HG03060 (cell line): ENCODE measurements at regions not wholly inside any gene's neighbourhood (a gene's known extent, or its start where the extent isn't known, plus 50 kb on each side); places are given as distances from the start of the nearest gene placed in this dataset.

Experiments
- ATAC-seq: cut with Tn5 transposase; IDR thresholded peaks from one replicate; pipeline ENCODE4 v1.9.1; 2021; ENCODE audit warnings: low read depth, moderate number of reproducible peaks; ENCODE audit not compliant: unreplicated experiment

DNA sequence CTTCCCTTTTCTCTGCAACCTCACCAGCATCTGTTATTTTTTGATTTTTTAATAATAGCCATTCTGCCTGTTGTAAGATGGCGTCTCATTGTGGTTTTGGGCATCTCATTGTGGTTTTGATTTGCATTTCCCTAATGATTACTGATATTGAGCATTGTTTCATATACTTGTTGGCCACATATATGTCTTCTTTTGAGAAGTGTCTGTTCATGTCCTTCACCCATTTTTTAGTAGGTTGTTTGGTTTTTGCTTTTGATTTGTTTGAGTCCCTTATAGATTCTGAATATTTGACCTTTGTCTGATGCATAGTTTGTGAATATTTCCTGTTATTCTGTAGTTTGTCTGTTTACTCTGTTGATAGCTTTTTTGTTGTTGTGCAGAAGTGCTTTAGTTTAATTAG is 312.2 kb upstream of the TBC1D5 start:
- no peak for ATAC-seq

DNA sequence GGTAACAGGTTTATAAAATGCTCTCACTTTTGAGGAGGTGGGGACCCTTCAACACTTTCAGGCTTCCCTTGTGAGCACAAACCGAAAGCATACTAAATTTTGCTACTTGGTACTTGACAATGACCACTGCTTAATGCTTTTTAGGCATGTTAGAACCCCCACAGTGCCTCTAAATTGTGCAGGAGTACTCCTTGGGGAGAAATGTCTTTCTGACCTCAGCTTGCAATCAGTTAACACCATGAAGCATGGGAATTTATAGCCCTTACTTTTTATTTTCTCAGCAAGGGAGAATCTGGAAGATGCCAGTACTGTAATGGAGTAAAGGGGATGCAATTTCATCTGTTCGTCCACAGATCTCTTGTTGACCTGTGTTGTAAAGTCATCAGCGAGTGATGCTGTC is 308.9 kb upstream of the TBC1D5 start:
- no peak for ATAC-seq

DNA sequence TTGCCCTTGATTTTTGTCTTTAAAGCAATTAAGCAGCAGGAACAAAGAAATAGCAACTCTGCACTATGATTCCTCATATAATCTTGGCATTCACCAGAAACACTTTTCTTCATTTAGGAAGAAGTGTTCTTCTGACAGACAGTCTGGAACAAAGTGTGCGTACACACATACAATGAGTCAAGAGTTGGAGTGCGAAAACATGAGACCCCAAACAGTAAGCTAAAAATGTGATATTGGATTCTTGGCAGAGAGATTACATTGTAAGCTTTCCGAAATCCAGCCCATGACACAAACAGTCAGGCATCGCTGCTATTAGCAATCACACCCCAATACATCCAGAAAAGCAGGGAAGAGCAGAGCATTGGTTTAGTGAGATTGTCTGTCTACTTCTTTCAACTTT is 306.7 kb upstream of the TBC1D5 start:
- no peak for ATAC-seq

DNA sequence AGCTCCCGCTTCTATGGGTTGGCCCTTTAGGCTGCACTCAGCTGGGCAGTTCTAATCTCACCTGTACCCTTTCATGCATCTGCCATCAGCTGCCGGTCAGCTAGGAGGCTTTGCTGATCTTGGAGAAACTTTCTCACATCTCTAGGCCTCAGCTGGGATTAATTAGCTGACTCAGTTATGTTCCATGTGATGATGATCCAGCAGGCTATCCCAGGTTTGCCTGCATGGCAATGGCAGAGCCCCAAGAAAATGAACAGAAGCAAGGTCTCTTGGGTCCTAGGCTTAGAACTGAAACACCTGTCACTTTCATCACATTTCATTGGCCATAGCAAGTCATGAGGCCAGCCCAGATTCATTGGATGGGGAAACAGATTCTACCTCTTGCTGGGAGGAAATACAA is 304.6 kb upstream of the TBC1D5 start:
- no peak for ATAC-seq

DNA sequence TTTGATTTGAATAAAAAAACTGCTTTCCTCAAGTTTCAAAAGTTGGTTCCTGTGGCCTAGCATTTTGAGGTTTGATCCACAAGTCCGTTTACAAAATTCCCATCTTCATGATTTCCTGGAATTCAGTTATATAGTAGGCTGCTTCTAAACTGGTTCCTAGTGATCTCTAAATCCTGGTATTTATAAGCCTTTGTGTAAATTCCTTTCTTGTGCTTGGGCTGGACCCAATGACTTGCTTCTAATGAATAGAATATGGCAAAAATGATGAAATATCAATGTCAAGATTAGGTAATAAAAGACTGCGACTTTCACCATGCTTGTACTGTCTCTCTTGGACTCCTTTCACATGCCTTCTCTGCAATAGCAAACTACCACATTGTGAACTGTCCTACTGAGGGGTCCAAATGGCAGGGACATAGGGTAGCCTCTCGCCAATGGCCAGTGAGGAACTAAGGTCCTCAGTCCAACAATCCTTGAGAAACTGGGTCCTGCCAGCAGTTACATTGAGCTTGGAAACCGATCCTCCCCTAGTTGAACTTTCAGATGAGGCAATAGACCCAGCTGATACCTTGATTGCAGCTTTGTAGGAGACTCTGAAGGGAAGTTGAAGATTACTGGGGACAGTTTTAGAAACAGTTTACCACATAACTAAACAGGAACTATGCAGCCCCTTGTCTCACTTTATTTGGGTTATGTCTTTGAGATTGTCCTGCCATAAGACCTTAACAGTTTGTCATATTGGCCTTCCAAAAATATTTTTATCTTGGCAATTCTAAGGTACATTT is 303.9 kb upstream of the TBC1D5 start:
- ATAC-seq = no peak

DNA sequence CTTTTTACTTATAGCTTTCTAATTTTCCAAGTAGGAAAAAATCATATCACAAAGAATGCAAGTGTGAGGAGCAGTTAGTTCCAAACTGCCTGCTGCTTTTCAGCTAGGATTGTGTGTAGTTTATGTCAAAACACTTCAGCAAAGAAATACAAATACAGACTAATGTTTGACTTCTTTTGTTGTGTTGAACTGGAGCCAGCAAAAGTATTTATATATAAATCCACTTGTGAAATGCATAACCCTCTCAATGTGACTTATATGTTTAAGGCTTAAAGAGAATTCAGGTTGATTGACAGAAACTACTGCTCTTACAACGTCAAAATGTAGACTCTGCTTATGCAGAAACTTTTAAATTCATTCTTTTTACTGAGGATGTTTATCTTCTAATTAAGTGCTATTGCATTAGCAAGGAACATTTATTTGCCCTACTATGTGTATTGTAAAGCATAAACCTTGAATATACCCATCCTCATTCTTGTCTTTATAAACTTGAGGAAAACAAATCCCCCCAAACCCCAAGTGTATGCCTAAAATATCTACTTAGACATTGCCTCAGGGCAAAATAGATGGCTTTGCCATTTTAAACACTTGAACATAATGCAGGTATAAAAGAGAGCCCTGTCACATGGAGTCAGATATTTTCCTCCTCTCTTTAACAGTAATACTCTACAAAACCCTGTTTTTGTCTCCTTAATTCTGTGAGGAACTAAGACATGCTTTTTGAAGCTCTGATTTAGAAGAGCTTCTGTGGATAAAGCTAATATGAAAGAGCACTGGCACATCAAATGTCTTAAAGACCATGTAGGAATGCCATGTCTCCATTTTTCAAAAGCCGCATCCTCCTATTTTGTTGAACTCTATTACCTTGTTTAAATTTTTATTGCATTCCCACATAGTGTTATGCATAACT is 302.8 kb upstream of the TBC1D5 start:
- ATAC-seq = no peak

DNA sequence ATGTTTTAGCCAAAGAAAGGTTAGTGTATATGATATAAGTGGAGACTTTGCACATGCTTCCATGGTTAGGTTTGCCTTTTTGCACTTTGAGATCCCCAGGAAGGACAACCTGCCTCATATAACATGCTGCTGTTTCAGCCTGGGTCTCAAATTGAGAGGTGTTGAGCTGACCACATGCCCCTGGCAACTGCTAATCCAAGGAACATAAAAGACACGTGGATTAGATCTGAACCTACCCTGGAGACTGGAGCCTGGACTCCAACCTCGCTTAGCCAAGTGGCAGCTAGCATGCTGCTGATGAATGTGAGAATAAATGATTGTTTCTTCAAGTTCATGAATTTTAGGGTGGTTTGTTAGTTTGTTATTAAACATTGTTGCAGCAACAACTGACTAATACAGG is 301.8 kb upstream of the TBC1D5 start:
- no peak for ATAC-seq

DNA sequence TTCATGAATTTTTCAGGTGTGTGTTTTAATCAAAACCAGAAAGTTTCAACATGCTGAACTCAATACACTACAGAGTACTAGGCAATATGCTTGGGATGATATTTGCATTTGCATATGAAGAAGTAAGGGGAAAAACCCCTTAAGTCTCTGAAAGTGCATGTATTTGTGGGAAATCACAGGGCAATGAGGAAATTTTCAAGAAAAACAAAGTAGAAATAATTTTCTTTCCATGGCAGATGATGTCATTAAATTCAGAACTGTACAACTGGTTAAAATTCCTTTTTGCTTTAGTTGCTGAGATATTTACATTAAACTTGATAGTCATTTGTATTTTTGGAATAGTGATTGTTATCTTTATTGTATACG is 294.0 kb upstream of the TBC1D5 start:
- no peak for ATAC-seq

DNA sequence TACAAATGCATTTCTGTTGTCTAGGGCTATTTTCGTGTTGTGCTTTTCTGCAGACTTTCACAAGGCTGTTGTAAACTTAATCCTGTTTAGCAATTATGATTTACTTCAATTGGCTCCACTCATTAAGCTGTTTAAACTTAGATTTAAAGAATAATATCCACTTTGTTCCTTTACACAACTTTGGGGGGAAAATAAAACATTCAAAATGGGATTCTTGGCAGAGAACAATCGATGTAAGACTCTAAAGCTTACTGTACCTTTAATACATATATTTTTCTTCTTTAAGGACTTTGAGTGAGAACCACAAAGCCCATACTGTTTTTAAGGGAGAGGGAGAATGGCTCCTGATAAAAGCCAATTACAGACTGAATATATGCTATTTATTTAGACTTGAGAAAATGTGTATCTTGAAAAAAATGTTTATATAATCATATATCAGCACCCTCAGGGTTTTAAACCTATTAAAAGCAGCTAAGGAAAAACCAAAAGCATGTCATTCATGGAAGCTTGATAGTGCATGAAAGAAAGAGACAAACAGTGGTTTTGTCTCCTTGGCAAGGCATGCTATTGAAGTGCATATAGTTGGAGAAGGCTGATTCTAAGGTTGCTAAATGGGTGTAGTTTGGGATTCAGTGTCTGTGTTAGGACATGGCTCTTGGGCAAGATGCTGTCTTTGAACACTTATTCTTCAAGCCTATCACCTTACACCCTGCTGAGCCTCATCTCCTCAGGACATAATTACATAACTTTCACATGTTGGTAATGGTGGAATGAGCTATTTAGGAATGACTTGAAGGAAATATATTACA is 293.4 kb upstream of the TBC1D5 start:
- no peak for ATAC-seq

DNA sequence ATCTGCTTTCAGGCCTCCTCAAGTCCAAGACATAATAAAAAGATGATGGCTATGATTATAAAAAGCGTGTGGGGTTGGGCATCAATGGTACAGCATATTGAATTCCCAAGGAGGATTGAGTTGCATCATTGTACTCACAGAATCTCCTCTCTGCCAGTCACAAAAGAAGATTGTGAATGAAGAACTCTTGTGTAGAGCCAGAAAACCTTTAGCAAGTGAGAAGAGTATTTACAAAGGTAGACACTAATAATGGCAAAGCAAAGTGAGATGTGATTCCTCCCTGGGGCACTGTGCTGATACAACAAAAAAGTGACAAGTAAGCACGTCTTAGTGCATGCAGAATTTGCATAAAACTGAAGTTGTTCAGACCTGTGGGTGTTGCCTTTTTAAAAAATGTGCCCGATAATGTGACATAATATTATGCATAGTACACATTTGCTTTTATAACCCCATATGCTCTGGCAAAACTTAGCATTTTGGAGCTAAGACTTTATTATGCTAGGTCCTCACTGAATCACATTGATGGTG is 291.2 kb upstream of the TBC1D5 start:
- ATAC-seq = no peak

DNA sequence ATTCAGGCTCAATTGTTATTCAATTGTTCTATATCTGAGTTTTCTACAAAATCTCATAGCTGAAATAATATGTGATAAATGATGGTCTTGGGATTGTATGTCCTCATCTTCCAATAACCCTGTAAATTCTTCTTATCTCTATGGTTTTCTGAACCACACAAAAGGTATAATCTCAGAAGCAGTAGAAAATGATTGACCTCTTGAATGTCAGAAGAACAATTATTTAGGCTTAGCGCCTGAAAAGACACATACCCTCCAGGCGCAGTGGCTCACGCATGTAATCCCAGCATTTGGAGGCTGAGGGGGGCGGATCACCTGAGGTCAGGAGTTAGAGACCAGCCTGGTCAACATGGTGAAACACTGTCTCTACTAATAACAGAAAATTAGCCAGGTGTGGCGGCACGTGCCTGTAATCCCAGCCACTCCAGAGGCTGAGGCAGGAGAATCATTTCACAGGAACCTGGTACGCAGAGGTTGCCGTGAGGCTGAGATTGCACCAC is 288.0 kb upstream of the TBC1D5 start:
- no peak for ATAC-seq

DNA sequence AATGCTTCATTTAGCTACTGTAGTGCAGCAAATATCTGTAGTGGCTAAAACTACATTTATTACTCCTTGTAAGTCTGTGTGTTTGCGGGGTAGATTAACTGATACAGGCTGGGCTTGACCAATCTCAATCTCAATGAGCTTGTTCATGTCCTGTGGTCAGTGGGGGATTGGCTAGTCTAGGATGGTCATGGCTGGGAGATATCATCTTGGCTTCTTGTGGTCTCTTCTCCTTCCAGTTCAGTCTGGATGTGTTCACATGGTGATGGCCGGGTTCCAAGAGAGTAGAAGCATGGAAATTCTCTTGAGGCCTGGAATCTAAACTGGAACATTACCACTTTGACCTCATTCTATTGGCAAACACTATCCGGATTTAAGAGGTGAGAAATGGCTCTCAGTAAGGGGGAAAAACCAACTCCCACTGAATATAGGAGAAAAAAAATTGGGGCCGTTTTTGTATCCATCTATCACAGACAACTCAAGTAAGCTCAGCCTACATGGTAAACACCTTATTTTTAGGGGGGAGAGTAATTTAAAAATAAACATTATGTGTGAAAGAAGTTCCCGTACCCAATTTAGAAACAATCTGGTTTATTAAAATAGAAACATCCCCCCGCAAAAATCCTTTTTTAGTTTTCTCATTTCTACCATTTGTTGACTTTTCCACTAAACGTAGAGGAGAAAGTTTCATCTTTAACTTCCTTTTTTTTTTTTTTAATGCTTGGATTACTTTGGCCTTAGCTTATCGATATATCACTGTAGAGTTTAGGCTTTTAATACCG is 284.9 kb upstream of the TBC1D5 start:
- ATAC-seq = no peak

DNA sequence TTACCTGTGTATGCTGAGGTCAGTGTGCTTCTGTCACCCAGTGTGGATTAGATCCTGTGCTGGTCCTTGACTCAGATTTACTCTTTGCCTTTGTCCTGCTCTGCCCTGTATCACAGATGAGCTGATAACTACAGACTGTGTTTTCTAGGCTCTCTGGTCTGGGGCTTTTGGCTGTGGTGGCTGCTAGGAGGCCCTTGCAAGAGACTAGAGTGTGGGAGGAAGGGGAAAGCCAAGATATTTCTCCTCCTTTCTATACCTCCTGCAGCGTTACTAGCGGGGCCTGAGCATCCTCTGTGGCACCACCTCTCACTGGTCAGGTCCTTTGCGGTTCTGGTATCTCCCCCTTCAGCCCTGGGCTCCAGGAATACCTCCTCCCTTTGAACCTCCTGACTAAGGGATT is 282.3 kb upstream of the TBC1D5 start:
- no peak for ATAC-seq

DNA sequence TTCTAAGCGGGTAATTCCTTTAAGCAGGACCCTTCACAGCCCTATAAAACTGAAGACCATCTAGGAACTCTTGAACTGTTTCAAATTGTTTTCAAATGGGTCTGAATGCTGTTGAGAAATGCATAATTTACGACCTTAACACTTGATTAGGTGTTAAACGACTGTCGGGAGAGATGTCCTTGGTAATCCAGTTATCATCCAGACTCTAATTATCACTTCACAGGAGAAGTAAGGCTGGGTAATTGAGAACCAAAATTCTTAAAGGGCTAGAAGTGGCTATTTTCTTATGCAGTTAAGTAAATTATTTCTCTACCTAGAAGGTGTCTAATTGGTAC is 276.7 kb upstream of the TBC1D5 start:
- no peak for ATAC-seq

DNA sequence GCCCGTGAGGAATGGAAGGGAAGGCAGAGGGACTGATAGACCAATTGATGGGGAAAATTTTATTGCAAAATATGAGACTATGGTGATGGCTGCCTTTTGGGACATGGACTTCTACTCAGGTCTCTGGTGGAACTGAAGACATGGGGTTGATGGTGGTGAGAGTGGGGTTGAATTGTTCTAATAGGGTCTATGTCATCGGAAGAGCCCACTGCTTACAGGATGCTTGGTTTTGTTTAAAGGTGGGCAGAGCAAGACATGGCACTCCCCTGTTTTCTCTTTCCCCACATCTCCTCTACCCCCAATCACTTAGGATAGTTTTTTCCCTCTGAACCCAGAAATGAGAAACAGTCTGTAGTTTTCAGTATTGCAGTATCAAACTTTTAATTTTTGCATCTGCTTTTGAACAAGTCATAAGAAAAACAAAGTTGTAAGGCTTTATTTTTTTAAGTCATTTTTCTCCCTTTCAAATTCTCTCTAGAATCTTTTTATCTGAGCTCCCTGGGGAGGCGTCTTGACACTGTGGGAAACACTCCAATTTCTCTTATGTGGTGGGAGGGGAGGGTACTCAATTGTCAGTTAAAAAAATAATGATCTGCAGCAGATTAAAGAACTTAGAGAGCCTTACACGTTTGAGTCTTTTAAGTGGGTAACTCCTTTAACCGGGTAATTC is 276.2 kb upstream of the TBC1D5 start:
- no peak for ATAC-seq

DNA sequence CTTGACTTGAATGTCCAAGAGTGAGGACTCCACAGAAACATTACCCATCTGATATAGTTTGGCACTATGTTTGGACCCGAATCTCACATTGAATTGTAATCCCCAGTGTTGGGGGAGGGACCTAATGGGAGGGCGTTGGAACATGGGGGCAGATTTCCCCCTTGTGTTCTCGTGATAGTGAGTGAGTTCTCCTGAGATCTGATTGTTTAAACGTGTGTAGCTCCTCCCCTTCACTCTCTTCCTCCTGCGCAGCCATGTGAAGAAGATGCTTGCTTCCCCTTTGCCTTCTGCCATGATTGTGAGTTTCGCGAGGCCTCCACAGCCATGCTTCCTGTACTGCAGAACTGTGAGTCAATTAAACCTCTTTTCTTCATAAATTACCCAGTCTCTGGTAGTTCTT is 273.9 kb upstream of the TBC1D5 start:
- no peak for ATAC-seq

DNA sequence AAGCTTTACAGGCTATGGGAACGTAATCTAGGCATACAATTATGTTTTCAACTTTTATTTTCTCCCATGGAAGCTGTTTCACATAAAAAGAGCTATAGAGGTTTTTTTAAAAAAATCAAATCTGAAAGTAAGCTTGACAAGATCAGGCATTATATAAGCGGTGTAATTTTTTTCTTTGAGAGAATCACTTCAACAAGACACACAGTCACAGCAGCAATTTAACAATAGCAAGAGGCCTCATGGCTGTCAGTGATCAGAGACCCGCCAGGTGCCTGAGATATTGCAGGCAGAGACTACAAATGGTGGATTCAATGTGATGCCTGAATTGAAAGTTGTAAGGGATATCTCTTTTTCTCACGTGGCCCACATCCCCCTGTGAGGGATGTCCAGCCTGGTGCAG is 270.5 kb upstream of the TBC1D5 start:
- no peak for ATAC-seq

DNA sequence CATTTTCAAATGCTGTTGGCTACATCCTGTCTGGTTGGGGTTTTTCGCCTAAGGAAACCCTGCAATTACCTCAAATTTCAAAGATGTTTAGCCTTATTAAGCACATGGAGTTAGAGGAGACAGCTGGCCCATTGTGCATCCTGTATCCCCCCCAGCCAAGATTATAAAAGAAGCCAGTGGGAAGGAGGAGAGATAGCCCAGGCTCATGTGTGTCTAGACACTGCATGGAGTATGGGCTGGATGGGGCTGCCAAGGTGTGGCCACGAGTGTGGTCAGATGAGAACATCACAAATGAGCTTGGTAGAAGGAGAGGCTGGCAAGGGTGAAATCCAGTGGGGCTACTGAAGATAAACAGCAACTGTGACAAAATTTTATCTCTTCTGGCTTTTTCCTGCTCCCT is 270.0 kb upstream of the TBC1D5 start:
- ATAC-seq = no peak

DNA sequence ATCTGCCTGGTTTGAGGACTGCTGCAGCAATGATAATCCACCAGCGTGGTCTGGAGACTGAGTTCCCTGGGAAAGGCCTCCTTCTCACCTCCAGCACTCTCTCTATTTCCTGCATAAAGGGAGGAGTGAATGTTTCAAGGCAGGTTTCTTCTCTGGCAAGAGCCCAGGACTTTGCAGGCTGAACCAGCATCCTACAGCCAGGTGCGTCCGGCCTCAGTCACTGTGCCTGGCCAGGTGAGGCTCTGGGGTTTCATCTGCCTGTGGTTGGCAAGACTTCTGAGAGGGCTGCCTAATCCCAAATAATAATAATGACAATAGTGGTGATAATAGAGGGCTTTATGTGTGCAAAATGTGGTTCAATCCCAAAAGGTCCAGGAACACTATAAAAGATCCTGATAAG is 269.0 kb upstream of the TBC1D5 start:
- ATAC-seq = no peak

DNA sequence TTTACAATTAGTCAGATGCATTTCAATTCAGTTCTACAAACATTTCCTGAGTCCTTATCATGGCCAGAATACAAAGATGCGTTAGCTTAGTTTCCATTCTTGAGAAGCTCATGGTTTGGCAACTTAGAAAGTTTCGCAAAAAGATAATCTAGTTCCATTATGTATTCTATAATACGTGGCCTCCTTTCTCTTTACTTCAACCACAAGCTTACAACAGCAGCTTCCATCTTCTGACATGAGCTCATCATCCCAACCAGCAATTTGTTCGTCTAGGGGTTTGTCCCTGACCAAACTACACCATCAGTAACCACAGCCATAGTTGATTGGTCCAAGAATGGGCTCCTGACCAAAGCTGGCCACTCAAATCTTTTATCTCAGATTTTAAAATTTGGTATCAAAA is 267.6 kb upstream of the TBC1D5 start:
- ATAC-seq = no peak
